Neutrophil (primary cell): ENCODE measurements at regions not wholly inside any gene's neighbourhood (a gene's known extent, or its start where the extent isn't known, plus 50 kb on each side); places are given as distances from the start of the nearest gene placed in this dataset.
A peak's percentile ranks its signal among the peaks of the same experiment; 100 is the strongest.
"Not testable (repeated sequence)": the region's sequence is repeated elsewhere in the genome, so short reads cannot be mapped to it uniquely, and the experiment has no call there.

ENCODE experiments used
- H3K27ac ChIP-seq: fragments of 200-600 bp; sonication (generic); 2 replicates; pipeline ENCODE4 v1.5.1; 2016; ENCODE audit warnings: mild to moderate bottlenecking, moderate library complexity
- H3K27me3 ChIP-seq: fragments of 200-600 bp; sonication (generic); 2 replicates; pipeline ENCODE4 v1.6.0; 2016; ENCODE audit warnings: mild to moderate bottlenecking
- H3K36me3 ChIP-seq: fragments of 200-600 bp; sonication (generic); 2 replicates; pipeline ENCODE4 v1.5.1; 2017
- H3K4me1 ChIP-seq, 2 experiments: fragments of 200-600 bp in 1 of 2; sonication (generic) in 1 of 2; 1 replicate in 1 of 2; 2 replicates in 1 of 2; pipeline versions ENCODE4 v1.5.1 to v1.6.1; 2013 to 2016; ENCODE audit warnings: low read depth in 1 of 2, low read length in 1 of 2, mild to moderate bottlenecking in 1 of 2, moderate library complexity in 1 of 2; ENCODE audit not compliant: control insufficient read depth in 1 of 2, insufficient read depth in 1 of 2
- H3K4me3 ChIP-seq, 2 experiments: fragments of 200-600 bp in 1 of 2; sonication (generic) in 1 of 2; 1 replicate in 1 of 2; 2 replicates in 1 of 2; pipeline ENCODE4 v1.5.1; 2013 to 2016; ENCODE audit warnings: low read depth in 1 of 2, low read length in 1 of 2, mild to moderate bottlenecking in 1 of 2, moderate library complexity in 1 of 2
- H3K9me3 ChIP-seq: fragments of 200-600 bp; sonication (generic); 2 replicates; pipeline ENCODE4 v1.5.1; 2016
- TF ChIP-seq, protein P1 (sequence below): fragments of 200-600 bp; sonication (generic); IDR thresholded peaks from 2 replicates; pipeline ENCODE4 v1.5.1; 2016; ENCODE audit warnings: antibody characterized with exemption

DNA sequence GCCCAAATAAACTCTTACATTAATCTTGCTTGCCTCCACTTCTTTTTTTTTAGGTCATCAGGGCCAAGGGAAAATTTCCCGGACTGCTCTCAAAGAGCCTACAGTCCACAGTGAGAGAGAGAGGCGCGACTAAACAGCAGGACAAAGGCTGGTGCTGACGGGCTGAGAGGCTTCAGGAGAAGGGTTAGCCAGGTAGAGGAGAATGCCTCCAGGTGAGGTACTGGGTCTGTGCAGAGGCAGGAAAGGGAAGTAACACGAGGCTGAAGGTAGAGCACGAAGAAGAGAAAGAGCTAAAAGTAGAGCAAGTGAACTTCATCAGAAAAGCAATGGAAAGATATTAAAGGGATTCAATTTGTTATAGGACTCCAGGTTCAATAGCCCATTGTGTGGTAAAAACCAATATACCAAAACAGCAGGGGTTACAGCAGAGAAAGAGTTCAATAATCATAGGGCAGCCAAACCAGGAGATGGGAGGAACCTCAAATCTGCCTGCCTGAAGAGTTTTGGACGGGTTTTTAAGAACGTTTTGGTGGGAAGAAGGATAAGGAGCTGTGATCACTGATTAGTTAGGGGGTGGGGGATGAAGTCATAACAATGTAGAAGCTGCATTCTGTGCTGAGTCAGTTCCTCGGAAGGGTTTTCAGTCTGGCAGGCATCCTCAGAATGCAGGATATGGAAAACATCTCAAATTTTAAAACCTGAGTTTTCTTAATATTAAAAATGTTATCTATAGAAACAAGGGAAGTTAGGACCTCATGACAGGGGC lies 171.5 kb downstream of the AKR1D1 start:
- no peak overlapping the region for H3K4me3 ChIP-seq
- no peaks in the 10 kb centered on the region for H3K9me3 ChIP-seq
- H3K36me3 ChIP-seq: no peaks in the 10 kb centered on the region
- H3K4me1 ChIP-seq: peaks cover 5% of the 10 kb centered on the region in 2 experiments
- TF ChIP-seq, protein P1, sequence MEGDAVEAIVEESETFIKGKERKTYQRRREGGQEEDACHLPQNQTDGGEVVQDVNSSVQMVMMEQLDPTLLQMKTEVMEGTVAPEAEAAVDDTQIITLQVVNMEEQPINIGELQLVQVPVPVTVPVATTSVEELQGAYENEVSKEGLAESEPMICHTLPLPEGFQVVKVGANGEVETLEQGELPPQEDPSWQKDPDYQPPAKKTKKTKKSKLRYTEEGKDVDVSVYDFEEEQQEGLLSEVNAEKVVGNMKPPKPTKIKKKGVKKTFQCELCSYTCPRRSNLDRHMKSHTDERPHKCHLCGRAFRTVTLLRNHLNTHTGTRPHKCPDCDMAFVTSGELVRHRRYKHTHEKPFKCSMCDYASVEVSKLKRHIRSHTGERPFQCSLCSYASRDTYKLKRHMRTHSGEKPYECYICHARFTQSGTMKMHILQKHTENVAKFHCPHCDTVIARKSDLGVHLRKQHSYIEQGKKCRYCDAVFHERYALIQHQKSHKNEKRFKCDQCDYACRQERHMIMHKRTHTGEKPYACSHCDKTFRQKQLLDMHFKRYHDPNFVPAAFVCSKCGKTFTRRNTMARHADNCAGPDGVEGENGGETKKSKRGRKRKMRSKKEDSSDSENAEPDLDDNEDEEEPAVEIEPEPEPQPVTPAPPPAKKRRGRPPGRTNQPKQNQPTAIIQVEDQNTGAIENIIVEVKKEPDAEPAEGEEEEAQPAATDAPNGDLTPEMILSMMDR: no peak
- H3K27ac ChIP-seq: no peak overlapping the region
- H3K27me3 ChIP-seq: no peaks in the 10 kb centered on the region

DNA sequence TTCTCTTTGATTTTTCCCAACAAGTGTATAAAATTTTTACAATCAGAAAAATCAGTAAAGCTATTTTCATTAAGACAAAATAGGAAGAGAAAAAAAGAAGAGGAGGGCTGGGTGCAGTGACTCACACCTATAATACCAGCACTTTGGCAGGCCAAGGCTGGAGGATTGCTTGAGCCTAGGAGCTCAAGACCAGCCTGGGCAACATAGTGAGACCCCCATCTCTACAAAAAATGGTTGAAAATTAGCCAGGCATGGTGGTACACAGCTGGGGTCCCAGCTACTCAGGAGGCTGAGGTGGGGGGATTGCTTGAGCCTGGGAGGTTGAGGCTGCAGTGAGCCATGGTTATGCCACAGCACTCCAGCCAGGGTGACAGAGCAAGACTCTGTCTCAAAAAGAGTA lies 172.3 kb downstream of the AKR1D1 start:
- no peak overlapping the region for H3K4me3 ChIP-seq
- no peak overlapping the region for H3K27ac ChIP-seq
- TF ChIP-seq, protein P1: no peak

DNA sequence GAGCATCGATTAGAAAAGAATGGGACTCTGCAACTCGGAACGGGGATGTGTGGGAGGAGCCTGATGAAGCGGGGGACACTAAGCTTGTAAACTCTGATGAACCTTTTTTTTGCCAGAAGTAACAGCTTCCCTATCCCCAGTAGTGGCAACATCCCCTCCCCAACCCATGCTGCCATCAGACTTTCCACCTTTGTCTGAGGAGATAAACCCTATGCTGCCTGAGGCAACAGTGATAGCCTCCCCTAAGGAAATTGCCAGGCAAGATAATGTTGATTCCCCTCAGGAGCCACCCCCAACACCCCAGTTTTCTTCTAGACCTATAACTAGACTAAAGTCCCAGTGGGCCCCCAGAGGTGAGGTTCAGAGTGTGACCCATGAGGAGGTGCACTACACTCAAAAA lies 173.7 kb downstream of the AKR1D1 start:
- H3K4me3 ChIP-seq: no peak overlapping the region
- H3K4me1 ChIP-seq: peaks cover 5% of the 10 kb centered on the region in 2 experiments
- H3K36me3 ChIP-seq: no peaks in the 10 kb centered on the region
- no peaks in the 10 kb centered on the region for H3K27me3 ChIP-seq
- H3K27ac ChIP-seq: no peak overlapping the region
- TF ChIP-seq, protein P1: no peak
- H3K9me3 ChIP-seq: no peaks in the 10 kb centered on the region

More for the DNA sequence above, 172.3 kb downstream of the AKR1D1 start:
- Histone ChIP-seq H3K4me1 (peaks cover 5% of the 10 kb centered on the region in 2 experiments), H3K27me3 (no peaks in the 10 kb centered on the region), H3K9me3 (no peaks in the 10 kb centered on the region), H3K36me3 (no peaks in the 10 kb centered on the region)

DNA sequence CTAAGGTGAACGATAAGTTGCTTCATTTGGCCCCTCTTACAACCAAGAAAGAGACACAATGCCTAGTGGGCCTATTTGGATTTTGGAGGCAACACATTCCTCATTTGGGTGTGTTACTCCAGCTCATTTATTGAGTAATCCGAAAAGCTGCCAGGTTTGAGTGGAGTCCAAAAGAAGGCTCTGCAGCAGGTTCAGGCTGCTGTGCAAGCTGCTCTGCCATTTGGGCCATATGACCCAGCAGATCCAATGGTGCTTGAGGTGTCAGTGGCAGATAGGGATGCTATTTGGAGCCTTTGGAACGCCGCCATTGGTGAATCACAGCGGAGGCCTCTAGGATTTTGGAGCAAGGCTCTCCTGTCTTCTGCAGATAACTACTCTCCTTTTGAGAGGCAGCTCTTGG lies 176.4 kb downstream of the AKR1D1 start:
- H3K27ac ChIP-seq, H3K36me3 ChIP-seq, H3K9me3 ChIP-seq, H3K4me1 ChIP-seq, H3K27me3 ChIP-seq, H3K4me3 ChIP-seq: not testable (repeated sequence)

DNA sequence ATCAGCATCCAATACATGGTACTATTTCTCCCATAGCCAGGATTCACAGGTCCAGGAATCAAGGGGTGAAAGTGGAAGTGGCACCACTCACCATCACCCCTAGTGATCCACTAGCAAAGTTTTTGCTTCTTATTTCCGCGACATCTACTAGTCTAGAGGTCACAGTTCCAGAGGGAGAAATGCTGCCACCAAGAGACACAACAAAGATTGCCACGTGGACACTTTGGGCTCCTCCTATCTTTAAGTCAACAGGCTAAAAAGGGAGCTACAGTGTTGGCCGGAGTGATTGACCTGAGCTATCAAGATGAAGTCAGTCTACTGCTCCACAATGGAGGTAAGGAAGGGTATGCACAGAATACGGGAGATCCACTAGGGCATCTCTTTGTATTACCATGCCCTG lies 178.2 kb downstream of the AKR1D1 start:
- Histone ChIP-seq H3K36me3 (no peaks in the 10 kb centered on the region), H3K4me1 (peaks cover 16 to 24% of the 10 kb centered on the region in 2 experiments), H3K27me3 (no peaks in the 10 kb centered on the region), H3K9me3 (no peaks in the 10 kb centered on the region), H3K27ac (no peak overlapping the region), H3K4me3 (no peak overlapping the region)
- TF ChIP-seq, protein P1: no peak

DNA sequence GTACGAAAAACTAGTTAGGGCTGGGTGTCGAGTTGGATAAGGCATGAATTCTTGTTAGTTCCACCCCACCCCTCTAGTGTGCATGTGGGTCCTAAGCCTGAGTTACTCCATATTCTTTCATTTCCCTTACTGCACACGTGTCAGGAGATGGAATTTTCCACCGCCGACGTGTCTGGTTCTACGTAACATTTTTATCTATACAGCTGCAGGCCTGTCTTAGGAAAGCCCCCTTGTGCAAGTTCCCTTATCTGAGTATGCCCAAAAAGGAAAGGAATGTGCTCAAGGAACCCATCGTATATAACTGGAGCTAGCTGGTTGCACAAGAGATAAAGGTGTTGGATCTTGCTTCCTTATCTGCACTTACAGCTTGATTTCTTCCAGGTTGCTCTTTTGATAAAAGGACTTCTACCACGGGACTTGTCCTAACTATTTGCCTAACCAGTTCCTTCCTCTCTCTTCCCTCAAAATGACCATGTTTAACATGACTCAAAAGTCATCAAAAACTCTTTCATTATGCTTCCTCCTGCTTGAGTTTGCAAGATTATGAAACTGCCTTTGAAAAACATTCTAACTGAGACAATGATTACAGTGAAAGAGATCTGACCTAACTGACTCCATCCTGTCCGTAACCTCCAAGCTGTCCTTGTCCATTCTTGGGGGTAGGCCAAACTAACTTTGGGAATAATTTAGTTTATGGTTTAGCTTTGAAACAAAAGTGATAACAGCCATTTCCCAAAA lies 181.4 kb downstream of the AKR1D1 start:
- TF ChIP-seq, protein P1: no peak
- H3K27ac ChIP-seq: peak overlapping the region; percentile 55
- no peaks in the 10 kb centered on the region for H3K36me3 ChIP-seq
- peaks cover 16 to 25% of the 10 kb centered on the region in 2 experiments for H3K4me1 ChIP-seq
- H3K9me3 ChIP-seq: no peaks in the 10 kb centered on the region
- H3K4me3 ChIP-seq: peak overlapping the region in 1 of 2 experiments; percentile 40
- no peaks in the 10 kb centered on the region for H3K27me3 ChIP-seq
